ENCODE measurements at regions not wholly inside any gene's neighbourhood (a gene's known extent, or its start where the extent isn't known, plus 50 kb on each side); places are given as distances from the start of the nearest gene placed in this dataset.

DNA sequence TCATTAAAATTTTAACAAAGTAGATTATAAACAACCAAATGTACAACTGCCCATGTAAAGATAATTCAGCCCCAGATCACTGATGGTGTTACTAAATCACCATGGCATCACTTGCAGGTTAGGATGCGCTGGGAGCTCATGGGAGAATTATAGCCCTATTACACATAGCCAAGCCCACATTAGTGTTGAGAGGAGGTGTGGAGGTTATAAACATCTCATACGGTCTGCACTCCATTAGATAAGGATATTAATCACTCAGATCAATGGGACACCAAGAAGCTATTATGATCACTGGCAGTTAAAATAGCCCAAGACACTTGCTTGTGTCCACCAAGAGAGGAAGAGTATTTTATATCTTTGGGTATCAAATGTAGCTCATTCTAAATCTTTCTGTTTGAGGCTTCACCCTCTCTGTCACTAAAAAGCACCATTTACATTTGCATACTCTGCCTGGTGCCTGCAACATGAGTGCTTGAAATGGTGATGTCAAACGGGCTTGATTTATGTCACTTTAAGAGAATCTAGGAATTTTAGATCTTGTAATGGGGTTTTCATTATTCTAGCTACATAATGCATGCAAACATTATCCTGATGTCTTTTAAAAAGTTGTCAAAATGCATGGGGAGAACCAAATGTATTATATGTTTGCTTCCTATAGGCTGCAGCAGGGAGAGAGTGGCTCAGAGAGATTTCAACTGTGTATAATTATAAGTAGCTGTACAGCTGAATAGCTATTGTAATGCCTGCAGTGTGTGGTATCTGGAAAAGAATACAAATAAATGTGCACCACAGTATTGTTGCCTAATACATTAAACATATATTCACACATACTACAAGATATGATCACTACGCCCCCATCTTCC lies 654.1 kb upstream of the MARCKS start:
- Histone ChIP-seq H3K36me3 (no peaks in the 10 kb centered on the region), H3K4me1 (ENCODE audit: low read depth) (no peaks in the 10 kb centered on the region), H3K27ac (no peak overlapping the region), H3K4me3 (no peak overlapping the region), H3K27me3 (no peaks in the 10 kb centered on the region), H3K9me3 (ENCODE audit: low read depth) (no peaks in the 10 kb centered on the region)
- TF ChIP-seq, protein P1, sequence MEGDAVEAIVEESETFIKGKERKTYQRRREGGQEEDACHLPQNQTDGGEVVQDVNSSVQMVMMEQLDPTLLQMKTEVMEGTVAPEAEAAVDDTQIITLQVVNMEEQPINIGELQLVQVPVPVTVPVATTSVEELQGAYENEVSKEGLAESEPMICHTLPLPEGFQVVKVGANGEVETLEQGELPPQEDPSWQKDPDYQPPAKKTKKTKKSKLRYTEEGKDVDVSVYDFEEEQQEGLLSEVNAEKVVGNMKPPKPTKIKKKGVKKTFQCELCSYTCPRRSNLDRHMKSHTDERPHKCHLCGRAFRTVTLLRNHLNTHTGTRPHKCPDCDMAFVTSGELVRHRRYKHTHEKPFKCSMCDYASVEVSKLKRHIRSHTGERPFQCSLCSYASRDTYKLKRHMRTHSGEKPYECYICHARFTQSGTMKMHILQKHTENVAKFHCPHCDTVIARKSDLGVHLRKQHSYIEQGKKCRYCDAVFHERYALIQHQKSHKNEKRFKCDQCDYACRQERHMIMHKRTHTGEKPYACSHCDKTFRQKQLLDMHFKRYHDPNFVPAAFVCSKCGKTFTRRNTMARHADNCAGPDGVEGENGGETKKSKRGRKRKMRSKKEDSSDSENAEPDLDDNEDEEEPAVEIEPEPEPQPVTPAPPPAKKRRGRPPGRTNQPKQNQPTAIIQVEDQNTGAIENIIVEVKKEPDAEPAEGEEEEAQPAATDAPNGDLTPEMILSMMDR (IDR thresholded peaks at IDR 0.05; ENCODE audit: low read depth, low read length) = no peak
- DNase-seq (ENCODE audit: low read depth in 1 of 2, low spot score in 1 of 2) = no peak

DNA sequence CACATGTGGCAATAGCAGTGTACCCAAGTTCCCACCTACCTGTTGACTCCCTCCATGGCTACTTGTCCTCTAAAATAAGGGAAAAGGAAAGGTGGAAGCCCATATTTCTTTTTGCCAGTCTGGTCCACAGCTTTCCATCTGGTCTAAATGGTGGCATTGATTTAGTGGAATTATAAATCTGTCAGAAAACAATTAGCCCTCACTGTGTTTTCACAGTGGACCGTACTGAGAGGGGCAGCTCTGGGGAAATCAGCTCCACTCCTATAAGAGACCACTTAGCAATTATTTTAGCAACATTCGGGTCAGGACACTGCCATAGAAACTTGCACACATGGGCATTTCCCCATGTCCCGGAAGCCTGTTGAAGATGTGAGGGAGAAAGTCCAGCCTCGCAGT lies 653.4 kb upstream of the MARCKS start:
- DNase-seq (ENCODE audit: low read depth in 1 of 2, low spot score in 1 of 2) = no peak

DNA sequence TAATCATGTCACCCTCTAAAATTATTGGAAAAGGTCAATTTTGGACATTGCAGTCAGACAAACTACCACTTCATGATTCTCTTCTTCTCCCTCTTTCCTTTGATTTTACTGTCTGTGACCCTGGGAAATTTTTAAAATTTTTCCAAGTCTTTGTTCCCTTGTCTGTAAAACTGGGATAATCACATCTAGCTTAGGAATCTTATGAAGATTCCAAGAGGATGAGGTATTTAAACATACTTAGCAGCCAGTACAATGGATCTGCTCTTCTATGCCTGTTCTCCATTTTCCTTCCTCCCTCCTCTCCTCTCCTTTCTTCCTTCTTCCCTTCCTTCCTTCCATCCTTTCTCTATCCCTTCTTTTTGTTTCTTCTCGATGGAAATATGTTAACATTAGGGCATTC lies 651.6 kb upstream of the MARCKS start:
- Histone ChIP-seq H3K27me3 (no peaks in the 10 kb centered on the region), H3K27ac (no peak overlapping the region), H3K36me3 (no peaks in the 10 kb centered on the region), H3K4me1 (ENCODE audit: low read depth) (no peaks in the 10 kb centered on the region), H3K9me3 (ENCODE audit: low read depth) (no peaks in the 10 kb centered on the region), H3K4me3 (no peak overlapping the region)
- TF ChIP-seq, protein P1 (IDR thresholded peaks at IDR 0.05; ENCODE audit: low read depth, low read length) = no peak
- no peak for DNase-seq (ENCODE audit: low read depth in 1 of 2, low spot score in 1 of 2)

More for the DNA sequence above, 653.4 kb upstream of the MARCKS start:
- Histone ChIP-seq H3K27me3 (no peaks in the 10 kb centered on the region), H3K36me3 (no peaks in the 10 kb centered on the region), H3K27ac (no peak overlapping the region), H3K4me1 (ENCODE audit: low read depth) (no peaks in the 10 kb centered on the region), H3K9me3 (ENCODE audit: low read depth) (no peaks in the 10 kb centered on the region), H3K4me3 (no peak overlapping the region)
- TF ChIP-seq, protein P1 (IDR thresholded peaks at IDR 0.05; ENCODE audit: low read depth, low read length) = no peak

DNA sequence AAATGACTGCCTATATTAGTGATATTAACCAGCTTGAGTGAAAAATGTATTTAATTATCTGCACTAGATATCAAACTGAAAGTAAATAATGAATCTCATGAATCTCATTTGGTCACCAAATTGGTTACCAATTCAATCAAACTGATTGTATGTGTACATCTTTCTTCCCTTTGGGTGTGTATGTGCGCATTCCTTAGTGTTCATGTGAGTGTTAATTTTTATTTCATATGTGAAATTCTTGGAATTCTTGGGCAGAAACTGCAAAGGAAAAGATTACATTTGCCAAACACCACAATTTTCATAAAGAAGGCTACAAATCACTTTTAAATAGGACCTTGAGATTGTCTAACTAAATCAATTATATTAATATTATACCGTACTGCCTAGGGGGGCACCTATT lies 648.4 kb upstream of the MARCKS start:
- DNase-seq (ENCODE audit: low read depth in 1 of 2, low spot score in 1 of 2) = peak in 1 of 2 donors; percentile 26
- Histone ChIP-seq H3K9me3 (ENCODE audit: low read depth) (no peaks in the 10 kb centered on the region), H3K4me3 (no peak overlapping the region), H3K27ac (no peak overlapping the region), H3K27me3 (no peaks in the 10 kb centered on the region), H3K36me3 (no peaks in the 10 kb centered on the region), H3K4me1 (ENCODE audit: low read depth) (no peaks in the 10 kb centered on the region)
- TF ChIP-seq, protein P1 (IDR thresholded peaks at IDR 0.05; ENCODE audit: low read depth, low read length) = no peak

DNA sequence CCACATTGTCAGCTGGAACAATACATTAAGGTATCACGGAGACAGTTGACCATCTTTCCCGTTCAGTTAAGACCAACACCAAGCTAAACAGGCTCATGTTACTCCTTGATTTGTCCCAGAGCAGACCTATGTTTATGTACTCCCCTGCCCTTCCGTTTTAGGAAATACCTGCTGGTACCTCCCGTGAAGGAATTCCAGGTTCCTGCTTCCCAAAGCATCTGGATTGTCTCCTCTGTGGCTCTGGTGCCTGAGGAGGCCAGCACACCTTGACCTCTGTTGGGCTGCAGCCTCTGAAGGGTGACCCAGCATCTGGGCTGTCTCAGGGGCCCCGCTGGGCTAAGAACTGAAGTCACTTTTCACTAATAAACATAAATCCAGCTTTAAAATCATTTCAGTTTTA lies 647.8 kb upstream of the MARCKS start:
- no peaks in the 10 kb centered on the region for H3K9me3 ChIP-seq (ENCODE audit: low read depth)
- no peaks in the 10 kb centered on the region for H3K27me3 ChIP-seq
- TF ChIP-seq, protein P1 (IDR thresholded peaks at IDR 0.05; ENCODE audit: low read depth, low read length) = no peak
- H3K4me1 ChIP-seq (ENCODE audit: low read depth) = no peaks in the 10 kb centered on the region
- no peak for DNase-seq (ENCODE audit: low read depth in 1 of 2, low spot score in 1 of 2)
- no peaks in the 10 kb centered on the region for H3K36me3 ChIP-seq
- no peak overlapping the region for H3K27ac ChIP-seq
- no peak overlapping the region for H3K4me3 ChIP-seq
